ENCODE measurements at regions not wholly inside any gene's neighbourhood (a gene's known extent, or its start where the extent isn't known, plus 50 kb on each side); places are given as distances from the start of the nearest gene placed in this dataset.

- Histone ChIP-seq H3K4me1 (no peaks in the 10 kb centered on the region), H3K4me3 (no peak overlapping the region), H3K27ac (no peak overlapping the region), H3K27me3 (no peaks in the 10 kb centered on the region), H3K36me3 (no peaks in the 10 kb centered on the region), H3K9me3 (no peaks in the 10 kb centered on the region)
- TF ChIP-seq POLR2A (IDR thresholded peaks at IDR 0.05) (no peak), EP300 (IDR thresholded peaks at IDR 0.05) (no peak), CTCF (IDR thresholded peaks at IDR 0.05) (no peak), POLR2AphosphoS5 (IDR thresholded peaks at IDR 0.05) (no peak)
- DNase-seq, result no peak
- 55 to 74% (median 61%) methylated on average over 3 of the region's 3 CpGs for WGBS, 5 donors
- intact Hi-C loops (cut with DNase I; ENCODE audit: low total_unique reads), result no loop called here
These were observed 239.8 kb upstream of the SOX9 start for GRCh38 chr17:71881041-71881440.

GRCh38 chr17:71881581-71881980 lies 239.2 kb upstream of the SOX9 start:
- no peak for DNase-seq
- Histone ChIP-seq H3K4me1 (no peaks in the 10 kb centered on the region), H3K27me3 (no peaks in the 10 kb centered on the region), H3K4me3 (no peak overlapping the region), H3K36me3 (no peaks in the 10 kb centered on the region), H3K27ac (no peak overlapping the region), H3K9me3 (no peaks in the 10 kb centered on the region)
- no peak for TF ChIP-seq POLR2A (IDR thresholded peaks at IDR 0.05)
- no peak for TF ChIP-seq CTCF (IDR thresholded peaks at IDR 0.05)
- TF ChIP-seq EP300 (IDR thresholded peaks at IDR 0.05), result no peak
- TF ChIP-seq POLR2AphosphoS5 (IDR thresholded peaks at IDR 0.05), result no peak
- 81 to 91% (median 89%) methylated on average over 2 of the region's 2 CpGs for WGBS, 5 donors
- intact Hi-C loops (cut with DNase I; ENCODE audit: low total_unique reads), result no loop called here

- Histone ChIP-seq H3K9me3 (no peaks in the 10 kb centered on the region), H3K27ac (no peak overlapping the region), H3K4me1 (no peaks in the 10 kb centered on the region), H3K36me3 (no peaks in the 10 kb centered on the region), H3K4me3 (no peak overlapping the region), H3K27me3 (no peaks in the 10 kb centered on the region)
- 61 to 93% (median 78%) methylated on average over 2 of the region's 2 CpGs for WGBS, 5 donors
- intact Hi-C loops (cut with DNase I; ENCODE audit: low total_unique reads), result no loop called here
- TF ChIP-seq POLR2A (IDR thresholded peaks at IDR 0.05), result no peak
- no peak for DNase-seq
These were observed 237.6 kb upstream of the SOX9 start for GRCh38 chr17:71883258-71883657.

- WGBS, 5 donors, result 85 to 89% (median 86%) methylated on average over 3 of the region's 3 CpGs
- Histone ChIP-seq H3K36me3 (no peaks in the 10 kb centered on the region), H3K4me1 (no peaks in the 10 kb centered on the region), H3K4me3 (no peak overlapping the region), H3K27ac (no peak overlapping the region), H3K27me3 (no peaks in the 10 kb centered on the region), H3K9me3 (no peaks in the 10 kb centered on the region)
- TF ChIP-seq CTCF (IDR thresholded peaks at IDR 0.05), result no peak
- TF ChIP-seq POLR2AphosphoS5 (IDR thresholded peaks at IDR 0.05), result no peak
- TF ChIP-seq POLR2A (IDR thresholded peaks at IDR 0.05), result no peak
- TF ChIP-seq EP300 (IDR thresholded peaks at IDR 0.05), result no peak
- DNase-seq, result no peak
- intact Hi-C loops (cut with DNase I; ENCODE audit: low total_unique reads), result no loop called here
These were observed 237.0 kb upstream of the SOX9 start for GRCh38 chr17:71883845-71884244.

- intact Hi-C loops (cut with DNase I; ENCODE audit: low total_unique reads), result no loop called here
- H3K27ac ChIP-seq, result no peak overlapping the region
- H3K9me3 ChIP-seq, result no peaks in the 10 kb centered on the region
- DNase-seq, result no peak
- H3K4me3 ChIP-seq, result no peak overlapping the region
- H3K4me1 ChIP-seq, result no peaks in the 10 kb centered on the region
- H3K36me3 ChIP-seq, result no peaks in the 10 kb centered on the region
- TF ChIP-seq POLR2AphosphoS5 (IDR thresholded peaks at IDR 0.05) (no peak), POLR2A (IDR thresholded peaks at IDR 0.05) (no peak), CTCF (IDR thresholded peaks at IDR 0.05) (no peak), EP300 (IDR thresholded peaks at IDR 0.05) (no peak)
- H3K27me3 ChIP-seq, result no peaks in the 10 kb centered on the region
These were observed 235.2 kb upstream of the SOX9 start for GRCh38 chr17:71885662-71886061.

Measured in stomach (tissue), 8 donors.